ENCODE measurements at regions not wholly inside any gene's neighbourhood (a gene's known extent, or its start where the extent isn't known, plus 50 kb on each side); places are given as distances from the start of the nearest gene placed in this dataset.

- H3K4me1 ChIP-seq (ENCODE audit: control insufficient read depth, insufficient read depth, low read depth, low read length): no peaks in the 10 kb centered on the region
- H2BK120ac ChIP-seq (ENCODE audit: low read depth, low read length): no peak overlapping the region
- no peak overlapping the region for H4K8ac ChIP-seq (ENCODE audit: low read length)
- H2AFZ ChIP-seq (ENCODE audit: low read depth, low read length): no peak overlapping the region
- H3K36me3 ChIP-seq (ENCODE audit: control insufficient read depth in 1 of 2, insufficient read depth in 2 of 2, low read depth in 1 of 2, low read length in 2 of 2): no peaks in the 10 kb centered on the region
- no peaks in the 10 kb centered on the region for H3K9me3 ChIP-seq (ENCODE audit: control insufficient read depth, low read length)
- no peak overlapping the region for H2BK12ac ChIP-seq (ENCODE audit: low read length in 2 of 2)
- no peak for DNase-seq
- no peak overlapping the region for H3K9ac ChIP-seq (ENCODE audit: low read length)
- no peak overlapping the region for H3K27ac ChIP-seq (ENCODE audit: low read length, poor library complexity, severe bottlenecking)
- H3K79me1 ChIP-seq (replicated peaks; ENCODE audit: low read length, poor library complexity, severe bottlenecking): no peaks in the 10 kb centered on the region
- no peak overlapping the region for H2AK5ac ChIP-seq (ENCODE audit: low read length, severe bottlenecking)
- H3K14ac ChIP-seq (ENCODE audit: low read length in 2 of 2): no peak overlapping the region
- WGBS: 84% methylated on average over 7 of the region's 7 CpGs
- H3K27me3 ChIP-seq (ENCODE audit: control insufficient read depth in 1 of 2, insufficient read depth in 1 of 2, low read length in 2 of 2): no peaks in the 10 kb centered on the region
- H4K91ac ChIP-seq (ENCODE audit: low read length): no peak overlapping the region
- no peak overlapping the region for H3K4me2 ChIP-seq (ENCODE audit: low read length, poor library complexity, severe bottlenecking)
- H3K4me3 ChIP-seq (ENCODE audit: insufficient read depth in 1 of 2, low read depth in 1 of 2, low read length in 2 of 2): no peak overlapping the region
- no peak overlapping the region for H2BK5ac ChIP-seq (ENCODE audit: low read depth, low read length, poor library complexity, severe bottlenecking)
- no peak overlapping the region for H2BK15ac ChIP-seq (ENCODE audit: low read depth, poor library complexity, severe bottlenecking)
- no peak overlapping the region for H3K18ac ChIP-seq (ENCODE audit: low read depth in 1 of 2, low read length in 2 of 2)
- H3K23ac ChIP-seq (ENCODE audit: low read length in 2 of 2): no peak overlapping the region
- no peak overlapping the region for H3K4ac ChIP-seq (ENCODE audit: low read depth in 1 of 2, low read length in 2 of 2)
These were observed 109.0 kb upstream of the UNC13C start for GRCh38 chr15:53869044-53869805.

- H2AK5ac ChIP-seq (ENCODE audit: low read length, severe bottlenecking): no peak overlapping the region
- no peak overlapping the region for H2BK12ac ChIP-seq (ENCODE audit: low read length in 2 of 2)
- no peak overlapping the region for H3K23ac ChIP-seq (ENCODE audit: low read length in 2 of 2)
- no peak overlapping the region for H2BK120ac ChIP-seq (ENCODE audit: low read depth, low read length)
- H3K36me3 ChIP-seq (ENCODE audit: control insufficient read depth in 1 of 2, insufficient read depth in 2 of 2, low read depth in 1 of 2, low read length in 2 of 2): no peaks in the 10 kb centered on the region
- H3K18ac ChIP-seq (ENCODE audit: low read depth in 1 of 2, low read length in 2 of 2): no peak overlapping the region
- no peak overlapping the region for H3K4ac ChIP-seq (ENCODE audit: low read depth in 1 of 2, low read length in 2 of 2)
- no peak overlapping the region for H2BK5ac ChIP-seq (ENCODE audit: low read depth, low read length, poor library complexity, severe bottlenecking)
- H3K9me3 ChIP-seq (ENCODE audit: control insufficient read depth, low read length): no peaks in the 10 kb centered on the region
- no peak overlapping the region for H2BK15ac ChIP-seq (ENCODE audit: low read depth, poor library complexity, severe bottlenecking)
- H3K27ac ChIP-seq (ENCODE audit: low read length, poor library complexity, severe bottlenecking): peak overlapping the region; percentile 57
- no peak overlapping the region for H4K91ac ChIP-seq (ENCODE audit: low read length)
- H2AFZ ChIP-seq (ENCODE audit: low read depth, low read length): no peak overlapping the region
- DNase-seq: no peak
- no peak overlapping the region for H3K9ac ChIP-seq (ENCODE audit: low read length)
- H3K4me2 ChIP-seq (ENCODE audit: low read length, poor library complexity, severe bottlenecking): peak overlapping the region; percentile 5
- H3K4me3 ChIP-seq (ENCODE audit: insufficient read depth in 1 of 2, low read depth in 1 of 2, low read length in 2 of 2): no peak overlapping the region
- H3K79me1 ChIP-seq (replicated peaks; ENCODE audit: low read length, poor library complexity, severe bottlenecking): no peaks in the 10 kb centered on the region
- H3K4me1 ChIP-seq (ENCODE audit: control insufficient read depth, insufficient read depth, low read depth, low read length): peaks cover 2% of the 10 kb centered on the region
- no peaks in the 10 kb centered on the region for H3K27me3 ChIP-seq (ENCODE audit: control insufficient read depth in 1 of 2, insufficient read depth in 1 of 2, low read length in 2 of 2)
- WGBS: 56% methylated on average over 3 of the region's 3 CpGs
- H3K14ac ChIP-seq (ENCODE audit: low read length in 2 of 2): no peak overlapping the region
- no peak overlapping the region for H4K8ac ChIP-seq (ENCODE audit: low read length)
These were observed 102.9 kb upstream of the WDR72 start for GRCh38 chr15:53862386-53862785.

GRCh38 chr15:53861792-53862191 lies 102.3 kb upstream of the WDR72 start:
- H2BK5ac ChIP-seq (ENCODE audit: low read depth, low read length, poor library complexity, severe bottlenecking): no peak overlapping the region
- H3K23ac ChIP-seq (ENCODE audit: low read length in 2 of 2): no peak overlapping the region
- no peaks in the 10 kb centered on the region for H3K9me3 ChIP-seq (ENCODE audit: control insufficient read depth, low read length)
- H3K27me3 ChIP-seq (ENCODE audit: control insufficient read depth in 1 of 2, insufficient read depth in 1 of 2, low read length in 2 of 2): no peaks in the 10 kb centered on the region
- no peak overlapping the region for H2BK120ac ChIP-seq (ENCODE audit: low read depth, low read length)
- no peak overlapping the region for H2AK5ac ChIP-seq (ENCODE audit: low read length, severe bottlenecking)
- H3K18ac ChIP-seq (ENCODE audit: low read depth in 1 of 2, low read length in 2 of 2): no peak overlapping the region
- no peak for DNase-seq
- H3K9ac ChIP-seq (ENCODE audit: low read length): no peak overlapping the region
- H3K36me3 ChIP-seq (ENCODE audit: control insufficient read depth in 1 of 2, insufficient read depth in 2 of 2, low read depth in 1 of 2, low read length in 2 of 2): no peaks in the 10 kb centered on the region
- H3K4me3 ChIP-seq (ENCODE audit: insufficient read depth in 1 of 2, low read depth in 1 of 2, low read length in 2 of 2): no peak overlapping the region
- H4K91ac ChIP-seq (ENCODE audit: low read length): no peak overlapping the region
- peak overlapping the region; percentile 57 for H3K27ac ChIP-seq (ENCODE audit: low read length, poor library complexity, severe bottlenecking)
- no peak overlapping the region for H2AFZ ChIP-seq (ENCODE audit: low read depth, low read length)
- no peak overlapping the region for H4K8ac ChIP-seq (ENCODE audit: low read length)
- H3K14ac ChIP-seq (ENCODE audit: low read length in 2 of 2): no peak overlapping the region
- WGBS: 50% methylated on average over 2 of the region's 2 CpGs
- no peak overlapping the region for H2BK15ac ChIP-seq (ENCODE audit: low read depth, poor library complexity, severe bottlenecking)
- H3K4me2 ChIP-seq (ENCODE audit: low read length, poor library complexity, severe bottlenecking): no peak overlapping the region
- H3K4me1 ChIP-seq (ENCODE audit: control insufficient read depth, insufficient read depth, low read depth, low read length): peaks cover 2% of the 10 kb centered on the region
- H3K4ac ChIP-seq (ENCODE audit: low read depth in 1 of 2, low read length in 2 of 2): no peak overlapping the region
- H2BK12ac ChIP-seq (ENCODE audit: low read length in 2 of 2): no peak overlapping the region
- H3K79me1 ChIP-seq (replicated peaks; ENCODE audit: low read length, poor library complexity, severe bottlenecking): no peaks in the 10 kb centered on the region

- Histone ChIP-seq H2BK5ac (ENCODE audit: low read depth, low read length, poor library complexity, severe bottlenecking) (no peak overlapping the region), H4K8ac (ENCODE audit: low read length) (no peak overlapping the region), H3K27me3 (ENCODE audit: control insufficient read depth in 1 of 2, insufficient read depth in 1 of 2, low read length in 2 of 2) (no peaks in the 10 kb centered on the region), H3K79me1 (replicated peaks; ENCODE audit: low read length, poor library complexity, severe bottlenecking) (no peaks in the 10 kb centered on the region), H3K9ac (ENCODE audit: low read length) (no peak overlapping the region), H2BK15ac (ENCODE audit: low read depth, poor library complexity, severe bottlenecking) (no peak overlapping the region), H2BK120ac (ENCODE audit: low read depth, low read length) (no peak overlapping the region), H3K4me2 (ENCODE audit: low read length, poor library complexity, severe bottlenecking) (no peak overlapping the region), H2AFZ (ENCODE audit: low read depth, low read length) (no peak overlapping the region), H3K36me3 (ENCODE audit: control insufficient read depth in 1 of 2, insufficient read depth in 2 of 2, low read depth in 1 of 2, low read length in 2 of 2) (no peaks in the 10 kb centered on the region), H3K4me1 (ENCODE audit: control insufficient read depth, insufficient read depth, low read depth, low read length) (no peaks in the 10 kb centered on the region), H4K91ac (ENCODE audit: low read length) (no peak overlapping the region), H3K23ac (ENCODE audit: low read length in 2 of 2) (no peak overlapping the region), H3K4ac (ENCODE audit: low read depth in 1 of 2, low read length in 2 of 2) (no peak overlapping the region), H3K4me3 (ENCODE audit: insufficient read depth in 1 of 2, low read depth in 1 of 2, low read length in 2 of 2) (no peak overlapping the region), H2BK12ac (ENCODE audit: low read length in 2 of 2) (no peak overlapping the region), H3K14ac (ENCODE audit: low read length in 2 of 2) (no peak overlapping the region), H2AK5ac (ENCODE audit: low read length, severe bottlenecking) (no peak overlapping the region), H3K18ac (ENCODE audit: low read depth in 1 of 2, low read length in 2 of 2) (no peak overlapping the region), H3K27ac (ENCODE audit: low read length, poor library complexity, severe bottlenecking) (no peak overlapping the region), H3K9me3 (ENCODE audit: control insufficient read depth, low read length) (peaks cover 10% of the 10 kb centered on the region)
- WGBS: 75% methylated on average over 7 of the region's 7 CpGs
- DNase-seq: no peak
These were observed 91.8 kb upstream of the WDR72 start for GRCh38 chr15:53851110-53851848.

Data from mesenchymal stem cell (in vitro differentiated cells and primary cell).